Left ventricle myocardium inferior (tissue), 1 donor: ENCODE measurements at regions not wholly inside any gene's neighbourhood (a gene's known extent, or its start where the extent isn't known, plus 50 kb on each side); places are given as distances from the start of the nearest gene placed in this dataset.
"Not testable (repeated sequence)": the region's sequence is repeated elsewhere in the genome, so short reads cannot be mapped to it uniquely, and the experiment has no call there.

Experiments used
- DNase-seq: peaks from one replicate; pipeline ENCODE4 v3.0.0-alpha.2; 2020
- H3K27ac ChIP-seq: fragments of 200-600 bp; replicated peaks from 2 replicates; pipeline ENCODE4 v1.8.0; 2021
- H3K27me3 ChIP-seq: fragments of 200-600 bp; 2 replicates; pipeline ENCODE4 v1.8.0; 2021; ENCODE audit warnings: low read depth
- H3K36me3 ChIP-seq: fragments of 200-600 bp; 2 replicates; pipeline ENCODE4 v1.8.0; 2021
- H3K4me1 ChIP-seq: fragments of 200-600 bp; 2 replicates; pipeline ENCODE4 v1.8.0; 2021
- H3K4me3 ChIP-seq: fragments of 200-600 bp; 2 replicates; pipeline ENCODE4 v1.8.0; 2021; ENCODE audit warnings: mild to moderate bottlenecking, moderate library complexity
- H3K9me3 ChIP-seq: fragments of 200-600 bp; replicated peaks from 2 replicates; pipeline ENCODE4 v1.8.0; 2021
- intact Hi-C: fragments of 100-400 bp; cut with micrococcal nuclease; formaldehyde crosslinking; loops from one replicate; pipeline ENCODE4 v1.11.0; 2022
- TF ChIP-seq, protein P1 (sequence below): fragments of 200-600 bp; IDR thresholded peaks from 2 replicates; pipeline ENCODE4 v1.8.0; 2021; ENCODE audit warnings: antibody characterized with exemption, mild to moderate bottlenecking, borderline replicate concordance
- donor health status: DM: no; HTN: yes; CAD: no; lungs with severe emphysema.

DNA sequence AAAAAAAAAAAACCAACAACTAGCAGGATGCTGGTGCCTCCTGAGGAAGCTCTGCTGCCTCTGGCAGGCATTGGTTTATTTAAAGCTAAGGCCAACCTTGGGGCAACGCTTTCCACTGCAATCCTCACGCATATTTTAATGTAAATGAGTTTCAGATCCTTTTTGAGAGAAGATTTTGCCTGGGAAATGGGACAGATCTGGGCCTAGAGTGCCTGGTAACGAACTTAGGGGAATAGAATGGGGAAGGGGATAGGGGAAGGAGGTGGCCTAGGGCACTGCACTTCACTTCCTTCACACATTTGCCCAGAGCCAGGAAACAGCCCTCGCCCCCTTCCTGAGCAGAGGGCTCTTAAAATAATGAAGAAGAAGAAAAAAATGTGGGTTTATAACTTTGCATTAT lies 132.7 kb upstream of the TMEM170B start:
- no peak for DNase-seq
- intact Hi-C loops = no loop called here
- H3K27ac ChIP-seq = no peak overlapping the region
- no peaks in the 10 kb centered on the region for H3K9me3 ChIP-seq
- no peak overlapping the region for H3K4me3 ChIP-seq
- H3K4me1 ChIP-seq = no peaks in the 10 kb centered on the region
- H3K36me3 ChIP-seq = no peaks in the 10 kb centered on the region
- TF ChIP-seq, protein P1, sequence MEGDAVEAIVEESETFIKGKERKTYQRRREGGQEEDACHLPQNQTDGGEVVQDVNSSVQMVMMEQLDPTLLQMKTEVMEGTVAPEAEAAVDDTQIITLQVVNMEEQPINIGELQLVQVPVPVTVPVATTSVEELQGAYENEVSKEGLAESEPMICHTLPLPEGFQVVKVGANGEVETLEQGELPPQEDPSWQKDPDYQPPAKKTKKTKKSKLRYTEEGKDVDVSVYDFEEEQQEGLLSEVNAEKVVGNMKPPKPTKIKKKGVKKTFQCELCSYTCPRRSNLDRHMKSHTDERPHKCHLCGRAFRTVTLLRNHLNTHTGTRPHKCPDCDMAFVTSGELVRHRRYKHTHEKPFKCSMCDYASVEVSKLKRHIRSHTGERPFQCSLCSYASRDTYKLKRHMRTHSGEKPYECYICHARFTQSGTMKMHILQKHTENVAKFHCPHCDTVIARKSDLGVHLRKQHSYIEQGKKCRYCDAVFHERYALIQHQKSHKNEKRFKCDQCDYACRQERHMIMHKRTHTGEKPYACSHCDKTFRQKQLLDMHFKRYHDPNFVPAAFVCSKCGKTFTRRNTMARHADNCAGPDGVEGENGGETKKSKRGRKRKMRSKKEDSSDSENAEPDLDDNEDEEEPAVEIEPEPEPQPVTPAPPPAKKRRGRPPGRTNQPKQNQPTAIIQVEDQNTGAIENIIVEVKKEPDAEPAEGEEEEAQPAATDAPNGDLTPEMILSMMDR = no peak
- no peaks in the 10 kb centered on the region for H3K27me3 ChIP-seq

DNA sequence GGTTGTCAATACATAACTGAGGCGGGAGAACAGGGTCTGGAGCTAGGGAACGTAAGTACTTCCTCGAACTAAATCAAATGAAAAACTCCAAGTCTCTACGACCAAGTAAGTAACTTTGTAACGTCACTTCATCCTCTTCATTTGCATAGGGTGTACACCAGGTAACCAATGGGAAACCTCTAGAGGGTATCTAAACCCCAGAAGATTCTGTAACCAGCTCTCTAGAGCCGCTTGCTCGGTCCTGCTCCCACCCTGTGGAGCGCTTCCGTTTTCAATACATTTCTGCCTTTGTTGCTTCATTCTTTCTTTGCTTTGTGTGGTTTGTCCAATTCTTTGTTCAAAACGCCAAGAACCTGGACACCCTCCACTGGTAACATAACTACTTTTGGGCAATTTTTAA lies 133.5 kb upstream of the TMEM170B start:
- TF ChIP-seq, protein P1 = no peak
- H3K36me3 ChIP-seq = no peaks in the 10 kb centered on the region
- no peak for DNase-seq
- H3K4me3 ChIP-seq = no peak overlapping the region
- no peaks in the 10 kb centered on the region for H3K9me3 ChIP-seq
- no peak overlapping the region for H3K27ac ChIP-seq
- no peaks in the 10 kb centered on the region for H3K4me1 ChIP-seq
- intact Hi-C loops = no loop called here
- H3K27me3 ChIP-seq = no peaks in the 10 kb centered on the region

DNA sequence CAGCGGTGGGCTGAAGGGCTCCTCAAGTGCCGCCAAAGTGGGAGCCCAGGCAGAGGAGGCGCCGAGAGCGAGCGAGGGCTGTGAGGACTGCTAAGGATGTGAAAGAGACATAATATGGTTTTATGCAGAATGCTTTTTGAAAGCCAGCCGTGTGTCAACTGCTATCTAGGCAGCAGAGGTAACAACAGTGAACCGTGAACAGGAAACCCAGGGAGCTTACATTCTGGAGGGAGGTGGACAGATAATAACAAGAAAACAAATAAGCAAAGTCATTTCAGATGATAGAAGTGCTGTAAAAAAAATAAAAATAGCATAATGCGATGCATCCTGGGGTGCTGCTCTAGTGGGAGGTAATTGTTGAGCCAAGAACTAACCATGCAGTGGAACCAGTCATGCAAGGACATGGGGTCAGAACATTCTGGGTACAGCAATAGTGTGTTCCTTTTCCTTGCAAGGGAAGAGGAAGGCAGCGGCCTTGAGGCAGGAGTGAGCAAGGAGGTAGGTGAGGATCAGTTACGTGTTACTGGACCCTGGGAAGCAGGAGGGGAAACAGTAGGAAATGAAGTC lies 134.4 kb upstream of the TMEM170B start:
- intact Hi-C loops = no loop called here
- no peaks in the 10 kb centered on the region for H3K36me3 ChIP-seq
- no peak overlapping the region for H3K4me3 ChIP-seq
- DNase-seq = no peak
- H3K27ac ChIP-seq = no peak overlapping the region
- no peaks in the 10 kb centered on the region for H3K4me1 ChIP-seq
- TF ChIP-seq, protein P1 = no peak
- H3K27me3 ChIP-seq = no peaks in the 10 kb centered on the region
- no peaks in the 10 kb centered on the region for H3K9me3 ChIP-seq

DNA sequence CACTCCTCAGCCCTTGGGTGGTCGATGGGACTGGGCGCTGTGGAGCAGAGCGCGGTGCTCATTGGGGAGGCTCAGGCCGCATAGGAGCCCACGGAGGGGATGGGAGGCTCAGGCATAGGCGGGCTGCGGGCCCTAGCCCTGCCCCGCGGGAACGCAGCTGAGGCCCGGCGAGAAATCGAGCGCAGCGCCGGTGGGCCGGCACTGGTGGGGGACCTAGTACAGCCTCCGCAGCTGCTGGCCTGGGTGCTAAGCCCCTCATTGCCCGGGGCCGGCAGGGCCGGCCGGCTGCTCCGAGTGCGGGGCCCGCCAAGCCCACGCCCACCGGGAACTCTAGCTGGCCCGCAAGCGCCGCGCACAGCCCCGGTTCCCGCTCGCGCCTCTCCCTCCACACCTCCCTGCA lies 135.0 kb upstream of the TMEM170B start:
- H3K27me3 ChIP-seq, H3K36me3 ChIP-seq, intact Hi-C loops, H3K4me1 ChIP-seq, H3K9me3 ChIP-seq, H3K27ac ChIP-seq, DNase-seq, H3K4me3 ChIP-seq: not testable (repeated sequence)

DNA sequence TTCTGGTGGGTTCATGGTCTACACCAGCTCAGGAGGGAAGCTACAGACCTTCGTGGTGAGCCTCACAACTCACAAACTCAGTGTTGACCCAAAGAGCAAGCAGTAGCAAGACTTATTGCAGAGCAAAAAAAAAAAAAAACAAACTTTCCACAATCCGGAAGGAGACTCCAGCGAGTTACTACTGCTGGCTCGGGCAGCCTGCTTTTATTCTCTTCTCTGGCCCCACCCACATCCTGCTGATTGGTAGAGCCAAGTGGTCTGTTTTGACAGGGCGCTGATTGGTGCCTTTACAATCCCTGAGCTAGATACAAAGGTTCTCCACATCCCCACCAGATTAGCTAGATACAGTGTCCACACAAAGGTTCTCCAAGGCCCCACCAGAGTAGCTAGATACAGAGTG lies 135.6 kb upstream of the TMEM170B start:
- H3K4me1 ChIP-seq, H3K4me3 ChIP-seq, H3K9me3 ChIP-seq, DNase-seq, intact Hi-C loops, H3K27me3 ChIP-seq, H3K36me3 ChIP-seq, H3K27ac ChIP-seq: not testable (repeated sequence)

DNA sequence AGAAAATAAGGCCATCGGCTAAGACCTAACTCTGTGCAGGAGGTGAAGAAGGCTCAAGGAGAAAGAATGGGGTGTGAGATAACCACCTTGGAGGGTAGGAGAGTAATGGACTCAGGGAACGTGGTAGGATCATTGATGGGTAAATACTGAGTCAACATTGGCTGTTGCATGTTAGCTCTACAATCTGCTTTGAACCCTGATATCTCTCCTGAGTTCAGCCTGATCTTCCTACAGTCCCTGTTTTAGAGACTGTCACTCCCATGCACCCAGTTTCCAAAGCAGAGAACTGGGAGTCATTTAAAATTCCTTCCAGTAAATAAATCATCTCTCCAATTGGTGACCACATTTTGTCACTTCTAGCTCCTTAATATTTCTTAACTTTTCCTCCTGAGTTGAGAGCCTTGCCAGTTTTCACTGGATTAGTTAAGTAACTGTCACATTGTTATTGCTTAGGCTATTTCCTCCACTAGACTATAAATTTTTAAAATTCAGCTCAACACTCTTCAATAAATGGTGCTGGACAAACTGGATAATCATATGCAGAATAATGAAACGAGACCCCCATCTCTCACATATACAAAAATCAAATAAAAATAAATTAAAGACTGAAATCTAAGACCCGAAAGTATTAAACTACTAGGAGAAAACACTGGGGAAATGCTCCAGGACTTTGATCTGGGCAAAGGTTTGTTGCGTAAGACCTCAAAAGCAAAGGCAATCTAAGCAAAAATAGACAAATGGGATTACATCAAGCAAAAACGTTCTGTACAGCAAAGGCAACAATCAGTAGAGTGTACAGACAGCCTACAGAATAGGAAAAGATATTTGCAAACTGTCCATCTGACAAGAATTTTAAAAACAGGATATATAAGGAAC lies 138.9 kb upstream of the TMEM170B start:
- intact Hi-C loops = no loop called here
- Histone ChIP-seq H3K27ac (no peak overlapping the region), H3K9me3 (no peaks in the 10 kb centered on the region), H3K4me1 (peaks cover 1% of the 10 kb centered on the region), H3K36me3 (no peaks in the 10 kb centered on the region), H3K4me3 (no peak overlapping the region), H3K27me3 (no peaks in the 10 kb centered on the region)
- TF ChIP-seq, protein P1 = no peak
- no peak for DNase-seq
